SK-N-SH (cell line): ENCODE measurements at regions not wholly inside any gene's neighbourhood (a gene's known extent, or its start where the extent isn't known, plus 50 kb on each side); places are given as distances from the start of the nearest gene placed in this dataset.

Experiments used
- CTCF ChIA-PET: fragments of 300-600, 350-600 bp; formaldehyde crosslinking; extraction: SDS; loops from one replicate; lab custom pipeline; 2021; lab: Yijun Ruan, JAX
- POLR2A ChIA-PET: fragments of 350-600 bp; sonication (Branson Sonifier 250); formaldehyde crosslinking; extraction: SDS; loops from one replicate; lab custom pipeline; 2020; ENCODE audit warnings: antibody characterized with exemption, inconsistent platforms; lab: Yijun Ruan, JAX
- DNase-seq: peaks from one replicate; pipeline ENCODE4 v3.0.0; 2012
- H2AFZ ChIP-seq: fragments of 200-600 bp; sonication (generic); 2 replicates; pipeline ENCODE4 v1.8.1; 2016; ENCODE audit warnings: antibody characterized with exemption, mild to moderate bottlenecking, low read depth
- H3F3A ChIP-seq: fragments of 200-600 bp; sonication (generic); replicated peaks from 2 replicates; pipeline ENCODE3; 2016; ENCODE audit warnings: antibody characterized with exemption, mild to moderate bottlenecking; ENCODE audit not compliant: insufficient read depth
- H3K27ac ChIP-seq, 2 experiments: fragments of 200-500 bp in 1 of 2; fragments of 200-600 bp in 1 of 2; sonication (Bioruptor generic) in 1 of 2; sonication (generic), shearing (Covaris generic) in 1 of 2; 2 replicates each; pipeline versions ENCODE4 v1.5.1 to v1.6.1; 2014 to 2016; ENCODE audit warnings: low read depth in 2 of 2, inconsistent platforms in 1 of 2, low read length in 1 of 2, mild to moderate bottlenecking in 1 of 2, mixed read lengths in 1 of 2
- H3K27me3 ChIP-seq: fragments of 200-600 bp; sonication (generic), shearing (Covaris generic); 2 replicates; pipeline ENCODE4 v1.6.1; 2016; ENCODE audit warnings: mixed run types; ENCODE audit not compliant: insufficient read depth
- H3K36me3 ChIP-seq, 2 experiments: fragments of 200-500 bp in 1 of 2; fragments of 200-600 bp in 1 of 2; sonication (Bioruptor generic) in 1 of 2; sonication (generic) in 1 of 2; replicated peaks in 1 of 2; 2 replicates each; pipeline versions ENCODE3 to v1.5.1; 2014 to 2016; ENCODE audit warnings: low read length in 1 of 2, mild to moderate bottlenecking in 1 of 2; ENCODE audit not compliant: insufficient read depth in 2 of 2, control insufficient read depth in 1 of 2
- H3K4me1 ChIP-seq, 2 experiments: fragments of 200-500 bp in 1 of 2; fragments of 200-600 bp in 1 of 2; sonication (Bioruptor generic) in 1 of 2; sonication (generic), shearing (Covaris generic) in 1 of 2; 2 replicates each; pipeline versions ENCODE4 v1.5.1 to v1.6.1; 2014 to 2016; ENCODE audit warnings: low read depth in 1 of 2, low read length in 1 of 2, mixed run types in 1 of 2; ENCODE audit not compliant: insufficient read depth in 2 of 2, control insufficient read depth in 1 of 2
- H3K4me2 ChIP-seq: fragments of 200-600 bp; sonication (generic), shearing (Covaris generic); 2 replicates; pipeline ENCODE4 v1.6.1; 2017; ENCODE audit warnings: mixed run types
- H3K4me3 ChIP-seq, 2 experiments: fragments of 200-500 bp in 1 of 2; fragments of 200-600 bp in 1 of 2; sonication (Bioruptor generic) in 1 of 2; sonication (generic), shearing (Covaris generic) in 1 of 2; 2 replicates each; pipeline versions ENCODE4 v1.5.1 to v1.8.1; 2014 to 2016; ENCODE audit warnings: low read depth in 2 of 2, inconsistent platforms in 1 of 2, low read length in 1 of 2, mild to moderate bottlenecking in 1 of 2, mixed read lengths in 1 of 2, moderate library complexity in 1 of 2
- H3K79me2 ChIP-seq: fragments of 200-600 bp; sonication (generic); 2 replicates; pipeline ENCODE4 v1.8.1; 2017; ENCODE audit warnings: mild to moderate bottlenecking; ENCODE audit not compliant: insufficient read depth
- H3K9ac ChIP-seq: fragments of 200-600 bp; sonication (generic); 2 replicates; pipeline ENCODE4 v1.6.1; 2017; ENCODE audit warnings: mixed run types
- H3K9me2 ChIP-seq: fragments of 200-600 bp; sonication (generic); 2 replicates; pipeline ENCODE4 v1.6.1; 2017; ENCODE audit warnings: mixed run types
- H3K9me3 ChIP-seq: fragments of 200-600 bp; sonication (generic); 2 replicates; pipeline ENCODE4 v1.6.1; 2017; ENCODE audit warnings: mixed run types, mild to moderate bottlenecking, moderate library complexity
- H4K20me1 ChIP-seq: fragments of 200-600 bp; sonication (generic); 2 replicates; pipeline ENCODE4 v1.6.1; 2017; ENCODE audit warnings: mild to moderate bottlenecking, mixed run types; ENCODE audit not compliant: insufficient read depth
- FOSL2 ChIP-seq: IDR thresholded peaks from 2 replicates; pipeline ENCODE4 v1.4.0; 2012; ENCODE audit warnings: low read depth, mild to moderate bottlenecking, moderate library complexity, borderline replicate concordance
- FOXM1 ChIP-seq: IDR thresholded peaks from 2 replicates; pipeline ENCODE4 v1.4.0; 2012; ENCODE audit warnings: low read depth, mild to moderate bottlenecking
- GABPA ChIP-seq: IDR thresholded peaks from 2 replicates; pipeline ENCODE4 v1.4.0; 2012; ENCODE audit warnings: low read depth, mild to moderate bottlenecking
- IRF3 ChIP-seq: fragments of 150-350 bp; IDR thresholded peaks from 2 replicates; pipeline ENCODE4 v1.6.1; 2016; ENCODE audit warnings: mild to moderate bottlenecking, low read depth, low read length
- MAX ChIP-seq: IDR thresholded peaks from 2 replicates; pipeline ENCODE4 v1.4.0; 2012; ENCODE audit warnings: low read depth
- MEF2A ChIP-seq: IDR thresholded peaks from 2 replicates; pipeline ENCODE4 v1.4.0; 2012; ENCODE audit warnings: low read depth, borderline replicate concordance
- NRF1 ChIP-seq: IDR thresholded peaks from 2 replicates; pipeline ENCODE4 v1.6.1; 2012; ENCODE audit warnings: low read depth, mild to moderate bottlenecking, low read length
- POLR2AphosphoS5 ChIP-seq: IDR thresholded peaks from 2 replicates; pipeline ENCODE4 v1.6.1; 2012; ENCODE audit warnings: low read depth, low read length
- REST ChIP-seq: IDR thresholded peaks from 2 replicates; pipeline ENCODE4 v1.6.1; 2012; ENCODE audit warnings: mild to moderate bottlenecking, low read depth, low read length, moderate library complexity
- SIN3A ChIP-seq: IDR thresholded peaks from 2 replicates; pipeline ENCODE4 v1.6.1; 2012; ENCODE audit warnings: low read depth, mild to moderate bottlenecking, low read length, moderate library complexity, borderline replicate concordance
- SMC3 ChIP-seq: IDR thresholded peaks from 2 replicates; pipeline ENCODE4 v1.6.1; 2012; ENCODE audit warnings: low read depth, low read length, improper control_type of control experiment
- TAF1 ChIP-seq: IDR thresholded peaks from 2 replicates; pipeline ENCODE4 v1.6.1; 2012; ENCODE audit warnings: low read depth, mild to moderate bottlenecking, low read length, moderate library complexity, borderline replicate concordance
- TEAD4 ChIP-seq: IDR thresholded peaks from 2 replicates; pipeline ENCODE4 v1.4.0; 2012; ENCODE audit warnings: mild to moderate bottlenecking, borderline replicate concordance; ENCODE audit not compliant: insufficient read depth
- USF1 ChIP-seq: IDR thresholded peaks from 2 replicates; pipeline ENCODE4 v1.4.0; 2012; ENCODE audit warnings: low read depth, borderline replicate concordance
- USF2 ChIP-seq: fragments of 150-350 bp; IDR thresholded peaks from 2 replicates; pipeline ENCODE4 v1.6.1; 2017; ENCODE audit warnings: antibody characterized with exemption, low read length, low read depth, borderline replicate concordance
- YY1 ChIP-seq: IDR thresholded peaks from 2 replicates; pipeline ENCODE4 v1.4.0; 2012; ENCODE audit warnings: low read depth, mild to moderate bottlenecking
- ZBTB33 ChIP-seq: IDR thresholded peaks from 2 replicates; pipeline ENCODE4 v1.4.0; 2012; ENCODE audit warnings: low read depth, borderline replicate concordance
- WGBS: methylation state at CpG from one replicate; pipeline ENCODE4 v1.1.6; 2017; ENCODE audit warnings: low lambda C conversion rate; 5-methylcytosine and 5-hydroxymethylcytosine counted together

- no peaks in the 10 kb centered on the region for H3K36me3 ChIP-seq
- 48% methylated on average over 1 of the region's 1 CpG for WGBS
- ChIA-PET POLR2A (no interaction called here), CTCF (interaction anchor here (1.4 kb wide), 1 partner anchor 23 kb away, joined by 3 read pairs; no protein-coding TSS in a partner anchor)
- H2AFZ ChIP-seq, result no peak overlapping the region
- no peak for DNase-seq
- no peaks in the 10 kb centered on the region for H3K9me2 ChIP-seq
- H3K27me3 ChIP-seq, result no peaks in the 10 kb centered on the region
- TF ChIP-seq FOXM1, result no peak
- no peak for TF ChIP-seq USF1
- no peak for TF ChIP-seq IRF3
- no peak for TF ChIP-seq TAF1
- no peak for TF ChIP-seq YY1
- TF ChIP-seq REST, result no peak
- TF ChIP-seq TEAD4, result no peak
- no peak for TF ChIP-seq SMC3
- TF ChIP-seq MEF2A, result no peak
- TF ChIP-seq ZBTB33, result no peak
- TF ChIP-seq FOSL2, result no peak
- TF ChIP-seq SIN3A, result no peak
- no peak for TF ChIP-seq MAX
- no peak for TF ChIP-seq NRF1
- TF ChIP-seq USF2, result no peak
- no peak for TF ChIP-seq GABPA
- no peak for TF ChIP-seq POLR2AphosphoS5
- no peaks in the 10 kb centered on the region for H4K20me1 ChIP-seq
- H3K4me2 ChIP-seq, result no peak overlapping the region
- no peaks in the 10 kb centered on the region for H3K79me2 ChIP-seq
- no peak overlapping the region for H3K4me3 ChIP-seq
- H3K9ac ChIP-seq, result no peak overlapping the region
- no peaks in the 10 kb centered on the region for H3K9me3 ChIP-seq
- H3K27ac ChIP-seq, result no peak overlapping the region
- H3F3A ChIP-seq, result no peaks in the 10 kb centered on the region
- no peaks in the 10 kb centered on the region for H3K4me1 ChIP-seq
Observed at GRCh38 chr14:34075826-34076225, 125.0 kb upstream of the EGLN3 start.
